RCC 7860 (cell line): ENCODE measurements at regions not wholly inside any gene's neighbourhood (a gene's known extent, or its start where the extent isn't known, plus 50 kb on each side); places are given as distances from the start of the nearest gene placed in this dataset.

Experiments
- DNase-seq: peaks from one replicate; pipeline ENCODE4 v3.0.0-alpha.2; 2015; ENCODE audit warnings: low spot score
- FAIRE-seq: peaks from 2 replicates; lab custom pipeline; 2012; peaks lifted over from hg19 to GRCh38; lab: Jason Lieb, UNC

DNA sequence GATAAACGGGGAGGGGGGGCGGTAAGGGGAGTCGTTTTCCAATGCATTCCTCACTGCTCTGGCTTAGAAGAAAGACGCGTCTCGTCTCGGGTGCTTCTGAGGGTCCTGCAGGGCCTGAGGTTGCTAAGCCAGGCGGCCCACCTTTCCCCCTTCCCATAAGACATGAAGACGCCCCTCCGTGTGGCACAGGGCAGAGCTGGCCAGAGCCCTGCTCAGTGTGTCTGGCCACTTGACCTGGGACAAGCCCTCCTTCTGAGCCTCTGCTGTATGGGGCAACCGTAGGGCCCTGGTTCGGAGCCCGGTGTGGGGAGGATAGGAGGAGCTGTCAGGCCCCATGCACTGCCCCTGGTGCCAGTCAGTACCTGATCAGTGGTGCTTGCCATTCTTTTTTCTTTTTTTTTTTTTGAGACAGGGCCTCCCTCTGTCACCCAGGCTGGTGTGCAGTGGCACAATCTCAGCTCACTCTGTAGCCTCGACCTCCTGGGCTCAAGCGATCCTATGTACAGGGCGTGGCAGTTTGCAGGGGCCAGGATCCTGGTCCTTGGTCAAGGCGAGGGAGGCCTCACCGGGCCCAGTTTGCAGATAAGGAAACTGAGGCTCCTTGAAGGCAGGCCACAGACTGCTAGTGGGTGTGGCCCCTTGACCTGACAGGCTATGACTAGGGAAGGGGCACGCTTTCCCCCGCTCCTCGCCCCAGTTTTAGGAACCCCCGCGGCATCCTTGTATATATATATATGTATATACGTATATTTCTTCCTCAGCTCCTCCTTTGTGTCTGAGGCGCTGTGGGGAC, 172.3 kb upstream of the IER5L start:
- DNase-seq (no peak), FAIRE-seq (no peak)

DNA sequence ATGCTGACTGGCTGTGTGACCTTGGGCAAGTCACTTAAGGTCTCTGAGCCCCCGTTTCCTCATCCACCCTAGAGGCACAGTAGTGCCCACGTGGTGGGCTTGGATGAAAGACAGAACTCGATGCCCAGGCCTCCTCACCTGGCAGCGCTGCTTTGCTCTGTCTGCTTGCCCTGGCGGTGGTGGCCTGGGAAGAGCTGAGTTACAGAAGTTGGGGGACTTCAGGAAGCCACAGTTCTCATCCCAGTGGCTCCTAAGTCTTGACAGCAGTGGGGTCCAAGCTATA, 171.5 kb upstream of the IER5L start:
- DNase-seq, result no peak
- FAIRE-seq, result no peak

GRCh38 chr9:129348890-129349664, 171.0 kb upstream of the IER5L start:
- DNase-seq (no peak), FAIRE-seq (no peak)

- DNase-seq (no peak), FAIRE-seq (no peak)
These were observed 169.5 kb upstream of the IER5L start for GRCh38 chr9:129347316-129348120.

DNA sequence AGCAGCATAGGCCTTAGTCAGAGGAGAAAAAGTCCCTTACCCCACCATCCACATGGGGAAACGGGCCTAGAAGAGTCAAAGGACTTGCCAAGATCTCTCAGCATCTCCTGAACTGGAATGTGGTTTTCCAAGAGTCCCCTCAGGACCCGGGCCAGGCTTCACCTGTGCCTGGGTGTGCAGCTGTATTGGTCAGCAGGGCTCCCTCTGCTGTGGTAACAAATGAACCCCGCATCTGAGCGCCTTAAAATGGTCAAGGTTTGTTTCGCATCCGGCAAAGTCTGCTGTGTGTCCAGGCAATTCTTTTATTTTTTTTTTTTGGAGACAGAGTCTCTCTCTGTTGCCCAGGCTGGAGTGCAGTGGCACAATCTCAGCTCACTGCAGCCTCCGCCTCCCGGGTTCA, 168.0 kb upstream of the IER5L start:
- FAIRE-seq, result no peak
- DNase-seq, result no peak

DNA sequence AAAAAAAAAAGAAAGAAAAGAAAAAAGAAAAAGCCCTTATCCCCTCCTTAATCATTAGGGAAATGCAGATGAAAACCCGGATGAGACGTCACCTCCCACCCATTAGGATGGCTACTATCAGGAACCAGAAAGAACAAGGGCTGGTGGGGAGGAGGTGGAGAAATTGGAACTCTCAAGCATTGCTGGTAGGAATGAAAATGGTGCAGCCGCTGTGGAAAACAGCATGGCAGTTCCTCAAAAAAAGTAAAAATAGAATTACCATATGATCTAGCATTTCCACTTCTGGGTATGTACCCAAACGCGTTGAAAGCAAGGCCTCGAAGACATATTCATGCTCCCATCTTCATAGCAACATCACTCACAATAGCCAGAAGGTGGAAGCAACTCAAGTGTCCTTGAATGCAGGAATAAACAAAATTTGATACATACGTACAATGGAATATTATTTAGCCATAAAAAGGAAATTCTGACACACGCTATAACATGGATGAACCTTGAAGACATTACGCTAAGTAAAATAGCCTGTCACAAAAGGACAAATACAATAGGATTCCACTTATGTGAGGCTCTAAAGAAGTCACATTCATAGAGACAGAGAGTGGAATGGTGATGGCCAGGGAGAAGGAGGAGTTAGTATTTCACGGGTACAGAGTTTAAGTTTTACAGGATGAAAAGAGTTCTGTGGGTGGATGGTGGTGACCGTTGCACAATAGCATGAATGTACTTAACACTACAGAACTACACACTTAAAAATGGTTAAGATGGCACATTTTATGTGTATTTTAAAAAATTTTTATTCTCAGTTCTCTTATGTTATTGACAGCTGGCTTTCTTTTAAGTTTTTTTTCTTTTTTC, 166.8 kb upstream of the IER5L start:
- FAIRE-seq (no peak), DNase-seq (no peak)

- no peak for FAIRE-seq
These were observed 165.6 kb upstream of the IER5L start for GRCh38 chr9:129343424-129344375.

DNA sequence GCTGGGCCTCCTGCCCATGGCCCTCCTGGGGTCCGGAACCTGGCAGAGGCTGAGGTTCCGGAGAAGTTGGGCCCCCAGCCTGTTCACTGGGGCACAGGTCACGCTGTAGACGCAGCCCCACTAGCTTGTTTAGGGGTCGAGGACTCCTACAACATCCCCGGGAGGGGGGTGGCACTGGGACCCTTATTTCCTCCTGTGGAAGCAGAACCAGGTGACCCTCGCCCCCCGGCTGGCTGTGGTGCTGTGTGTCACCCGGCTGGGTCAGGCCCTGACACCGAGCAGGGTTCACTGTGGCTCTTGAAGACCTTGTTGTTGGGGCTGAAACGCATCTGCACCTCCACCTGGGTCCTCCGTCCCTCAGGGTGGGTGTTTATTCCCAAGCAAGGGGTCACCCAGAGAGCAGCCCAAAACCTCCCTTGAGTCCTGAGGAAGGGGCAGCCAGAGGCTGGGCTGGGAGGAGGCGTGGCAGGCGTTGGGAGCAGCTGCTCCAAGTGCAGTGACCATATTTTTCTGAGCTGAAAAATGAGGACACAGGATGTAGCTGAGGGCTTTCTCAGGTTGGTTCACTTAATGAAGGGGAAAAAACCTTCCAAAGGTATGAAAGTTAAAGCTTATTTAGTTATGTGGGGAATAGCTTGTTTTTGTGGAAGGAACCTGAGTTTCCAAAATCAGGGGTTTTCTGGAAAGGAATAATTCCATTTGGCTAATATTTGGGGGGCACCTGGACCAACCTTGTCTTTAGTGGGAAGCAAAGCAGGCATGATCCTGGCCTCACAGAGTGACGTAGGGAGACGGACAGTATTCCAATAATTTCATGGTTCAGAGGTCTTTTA, 164.7 kb upstream of the IER5L start:
- DNase-seq (no peak), FAIRE-seq (no peak)

More at GRCh38 chr9:129343424-129344375, 165.6 kb upstream of the IER5L start:
- no peak for DNase-seq

GRCh38 chr9:129341987-129342348, 163.9 kb upstream of the IER5L start:
- no peak for FAIRE-seq
- no peak for DNase-seq

- no peak for FAIRE-seq
These were observed 163.3 kb upstream of the IER5L start for GRCh38 chr9:129341171-129341986.

DNA sequence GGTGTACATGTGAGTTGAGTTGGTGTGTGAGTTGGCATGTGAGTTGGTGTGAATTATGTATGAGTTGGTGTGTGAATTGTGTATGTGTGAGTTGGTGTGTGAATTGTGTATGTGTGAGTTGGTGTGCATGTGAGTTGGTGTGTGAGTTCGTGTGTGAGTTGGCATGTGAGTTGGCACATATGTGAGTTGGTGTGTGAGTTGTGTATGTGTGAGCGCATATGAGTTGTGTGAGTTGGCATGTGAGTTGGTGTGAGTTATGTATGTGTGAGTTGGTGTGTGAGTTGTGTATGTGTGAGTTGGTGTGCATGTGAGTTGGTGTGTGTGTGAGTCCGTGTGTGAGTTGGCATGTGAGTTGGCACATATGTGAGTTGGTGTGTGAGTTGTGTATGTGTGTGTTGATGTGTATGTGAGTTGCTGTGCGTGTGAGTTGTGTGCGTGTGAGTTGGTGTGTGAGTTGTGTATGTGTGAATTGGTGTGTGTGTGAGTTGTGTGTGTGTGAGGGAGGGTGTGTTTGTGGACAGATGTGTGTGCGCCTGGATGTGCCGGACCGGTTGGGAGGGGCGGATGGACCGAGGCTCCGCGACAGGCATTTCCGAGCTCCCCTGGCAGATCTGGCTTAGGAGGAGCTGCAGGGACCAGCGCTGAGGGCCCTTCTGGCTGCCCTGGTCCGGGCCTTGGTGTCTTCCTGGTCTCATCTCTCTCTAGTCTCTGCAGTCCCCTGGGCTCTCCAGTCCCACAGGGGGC, 162.5 kb upstream of the IER5L start:
- DNase-seq (no peak), FAIRE-seq (no peak)

More at GRCh38 chr9:129341171-129341986, 163.3 kb upstream of the IER5L start:
- DNase-seq, result no peak

DNA sequence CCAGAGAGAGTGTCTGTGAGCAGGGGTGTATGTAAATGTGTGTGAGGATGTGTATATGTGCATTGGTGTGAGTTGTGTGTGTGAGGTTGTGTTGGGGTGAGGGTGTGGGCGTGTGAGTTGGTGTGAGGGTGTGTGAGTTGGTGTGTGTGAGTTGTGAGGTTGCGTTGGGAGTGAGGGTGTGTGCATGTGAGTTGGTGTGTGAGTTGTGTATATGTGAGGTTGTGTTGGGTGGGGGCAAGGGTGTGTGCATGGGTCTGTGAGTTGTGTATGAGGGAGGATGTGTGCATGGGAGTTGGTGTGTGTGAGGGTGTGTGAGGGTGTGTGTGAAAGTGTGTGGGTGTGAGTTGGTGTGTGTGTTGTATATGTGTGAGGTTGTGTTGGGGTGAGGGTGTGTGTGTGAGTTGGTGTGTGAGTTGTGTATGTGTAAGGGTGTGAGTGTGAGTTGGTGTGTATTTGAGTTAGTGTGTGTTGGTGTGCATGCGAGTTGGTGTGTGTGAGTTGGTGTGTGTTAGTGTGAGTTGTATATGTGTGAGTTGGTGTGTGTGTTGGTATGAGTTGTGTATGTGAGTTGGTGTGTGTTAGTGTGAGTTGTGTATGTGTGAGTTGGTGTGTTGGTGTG, 161.6 kb upstream of the IER5L start:
- FAIRE-seq (no peak), DNase-seq (no peak)

DNA sequence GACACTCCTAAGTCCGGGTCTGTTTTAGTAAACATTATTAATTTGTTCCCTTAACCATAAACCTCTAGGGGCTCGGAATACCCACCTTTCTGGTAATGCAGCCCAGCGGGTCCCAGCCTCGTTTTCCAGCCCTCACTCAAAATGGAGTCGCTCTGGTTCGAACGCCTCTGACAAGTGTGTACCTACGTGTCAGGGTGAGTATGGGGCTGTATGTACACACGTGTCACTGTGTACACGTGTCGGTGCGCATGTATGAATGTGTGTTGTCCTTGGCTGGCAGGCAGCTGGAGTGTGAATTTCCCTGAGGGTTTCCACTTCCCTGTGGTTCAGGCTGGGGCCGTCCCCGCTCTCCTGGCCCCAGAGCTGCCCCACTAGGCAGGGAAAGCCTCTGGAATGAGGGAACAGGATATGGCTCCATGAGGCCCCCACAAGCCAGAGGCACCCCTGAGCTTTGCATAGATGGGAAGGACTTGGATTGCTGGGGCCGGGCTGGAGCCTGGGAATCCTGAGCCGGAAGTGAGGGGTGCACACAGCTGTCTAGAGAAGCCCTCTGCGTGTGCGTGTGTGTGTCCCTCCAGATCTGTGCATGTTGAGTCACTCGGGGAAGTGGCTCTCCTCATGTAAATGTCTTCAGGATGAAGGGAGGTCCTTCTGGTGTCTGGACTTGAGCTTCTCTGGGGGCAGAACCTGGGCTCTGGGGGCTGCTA, 160.8 kb upstream of the IER5L start:
- DNase-seq (no peak), FAIRE-seq (no peak)

GRCh38 chr9:129337336-129338140, 159.5 kb upstream of the IER5L start:
- FAIRE-seq (no peak), DNase-seq (no peak)

GRCh38 chr9:129336601-129337331, 158.7 kb upstream of the IER5L start:
- no peak for FAIRE-seq
- DNase-seq, result no peak
